Neural progenitor cell (in vitro differentiated cells): ENCODE measurements at regions not wholly inside any gene's neighbourhood (a gene's known extent, or its start where the extent isn't known, plus 50 kb on each side); places are given as distances from the start of the nearest gene placed in this dataset.
"Not testable (repeated sequence)": the region's sequence is repeated elsewhere in the genome, so short reads cannot be mapped to it uniquely, and the experiment has no call there.

ENCODE experiments used
- DNase-seq: peaks from one replicate; pipeline ENCODE4 v3.0.0-alpha.2; 2016; ENCODE audit warnings: low spot score
- H2AFZ ChIP-seq: fragments of 200-600 bp; sonication (generic); replicated peaks from 2 replicates; pipeline ENCODE4 v1.6.1; 2016; ENCODE audit warnings: antibody characterized with exemption
- H3F3A ChIP-seq: fragments of 200-600 bp; sonication (generic); 2 replicates; pipeline ENCODE4 v1.6.1; 2016; ENCODE audit warnings: antibody characterized with exemption, low read depth
- H3K27ac ChIP-seq: fragments of 200-600 bp; sonication (generic); 2 replicates; pipeline ENCODE4 v1.5.1; 2016; ENCODE audit warnings: mild to moderate bottlenecking
- H3K27me3 ChIP-seq: fragments of 200-600 bp; sonication (generic); 2 replicates; pipeline ENCODE4 v1.6.1; 2016; ENCODE audit warnings: mild to moderate bottlenecking, moderate library complexity
- H3K36me3 ChIP-seq: fragments of 200-600 bp; sonication (generic); 2 replicates; pipeline ENCODE4 v1.5.1; 2016
- H3K4me1 ChIP-seq: fragments of 200-600 bp; sonication (generic); 2 replicates; pipeline ENCODE4 v1.6.1; 2016; ENCODE audit warnings: mixed run types
- H3K4me2 ChIP-seq: fragments of 200-600 bp; sonication (generic); 2 replicates; pipeline ENCODE4 v1.6.1; 2016
- H3K4me3 ChIP-seq: fragments of 200-600 bp; sonication (generic); 2 replicates; pipeline ENCODE4 v1.5.1; 2016
- H3K79me2 ChIP-seq: fragments of 200-600 bp; sonication (generic); 2 replicates; pipeline ENCODE4 v1.6.1; 2016; ENCODE audit warnings: low read depth
- H3K9ac ChIP-seq: fragments of 200-600 bp; sonication (generic); 2 replicates; pipeline ENCODE4 v1.6.1; 2016
- H3K9me3 ChIP-seq: fragments of 200-600 bp; sonication (generic); 2 replicates; pipeline ENCODE4 v1.5.1; 2016; ENCODE audit warnings: low read depth
- H4K20me1 ChIP-seq: fragments of 200-600 bp; sonication (generic); 2 replicates; pipeline ENCODE4 v1.6.1; 2016; ENCODE audit warnings: low read depth
- H3K27ac Mint-ChIP-seq: 3 replicates; pipeline ENCODE4 v1.8.0; 2021; ENCODE audit warnings: mixed read lengths
- H3K27me3 Mint-ChIP-seq: 2 replicates; pipeline ENCODE4 v1.8.0; 2022; ENCODE audit warnings: low read depth, mild to moderate bottlenecking, inconsistent platforms, moderate library complexity, mixed read lengths; ENCODE audit not compliant: insufficient read depth
- H3K36me3 Mint-ChIP-seq: 3 replicates; pipeline ENCODE4 v1.8.0; 2021; ENCODE audit warnings: mixed read lengths
- H3K4me1 Mint-ChIP-seq: 3 replicates; pipeline ENCODE4 v1.8.0; 2021; ENCODE audit warnings: mixed read lengths
- H3K4me3 Mint-ChIP-seq: 3 replicates; pipeline ENCODE4 v1.8.0; 2021; ENCODE audit warnings: mild to moderate bottlenecking, moderate library complexity, mixed read lengths
- H3K9me3 Mint-ChIP-seq: 3 replicates; pipeline ENCODE4 v1.8.0; 2020; ENCODE audit warnings: mixed read lengths
- EZH2 ChIP-seq: fragments of 200-600 bp; sonication (generic); IDR thresholded peaks from 2 replicates; pipeline ENCODE4 v1.6.1; 2017; ENCODE audit warnings: antibody characterized with exemption, mild to moderate bottlenecking, moderate library complexity
- EZH2phosphoT487 ChIP-seq: fragments of 200-600 bp; sonication (generic); IDR thresholded peaks from 2 replicates; pipeline ENCODE4 v1.6.1; 2017; ENCODE audit warnings: antibody characterized with exemption
- TF ChIP-seq, protein P1 (sequence below): fragments of 200-600 bp; sonication (generic); IDR thresholded peaks from 2 replicates; pipeline ENCODE4 v1.5.1; 2017; ENCODE audit warnings: antibody characterized with exemption, mild to moderate bottlenecking

DNA sequence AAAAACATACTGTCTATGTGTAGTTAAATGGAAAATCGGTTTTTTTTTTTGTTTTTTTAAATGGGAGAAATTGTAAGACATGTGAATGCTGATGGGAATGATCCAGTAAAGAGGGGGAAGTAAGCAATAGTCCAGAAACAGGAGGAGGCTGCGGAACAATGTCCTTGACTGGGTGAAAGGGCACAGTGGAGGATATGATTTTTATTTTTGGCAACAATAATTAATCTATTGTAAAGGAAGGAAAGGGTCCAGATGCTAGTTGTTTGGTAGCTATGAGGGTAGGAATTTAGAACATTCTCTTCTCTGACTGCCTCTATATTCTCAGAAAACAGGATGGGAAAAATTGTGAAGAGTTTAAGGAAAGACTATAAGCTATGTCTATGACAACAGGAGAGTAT is 76.6 kb downstream of the RPL10L start:
- Histone ChIP-seq H3K4me1 (no peaks in the 10 kb centered on the region), H3K4me2 (no peak overlapping the region), H3K9ac (no peak overlapping the region), H3K27ac (no peak overlapping the region), H2AFZ (no peak overlapping the region), H4K20me1 (no peaks in the 10 kb centered on the region), H3K36me3 (no peaks in the 10 kb centered on the region), H3K4me3 (no peak overlapping the region), H3F3A (no peaks in the 10 kb centered on the region), H3K27me3 (no peaks in the 10 kb centered on the region), H3K79me2 (no peaks in the 10 kb centered on the region), H3K9me3 (no peaks in the 10 kb centered on the region)
- Mint-ChIP-seq H3K4me3 (no peak overlapping the region), H3K27ac (no peak overlapping the region), H3K27me3 (no peaks in the 10 kb centered on the region), H3K9me3 (peaks cover 3% of the 10 kb centered on the region), H3K4me1 (no peaks in the 10 kb centered on the region), H3K36me3 (no peaks in the 10 kb centered on the region)
- DNase-seq: no peak
- TF ChIP-seq EZH2phosphoT487 (no peak), EZH2 (no peak)
- TF ChIP-seq, protein P1, sequence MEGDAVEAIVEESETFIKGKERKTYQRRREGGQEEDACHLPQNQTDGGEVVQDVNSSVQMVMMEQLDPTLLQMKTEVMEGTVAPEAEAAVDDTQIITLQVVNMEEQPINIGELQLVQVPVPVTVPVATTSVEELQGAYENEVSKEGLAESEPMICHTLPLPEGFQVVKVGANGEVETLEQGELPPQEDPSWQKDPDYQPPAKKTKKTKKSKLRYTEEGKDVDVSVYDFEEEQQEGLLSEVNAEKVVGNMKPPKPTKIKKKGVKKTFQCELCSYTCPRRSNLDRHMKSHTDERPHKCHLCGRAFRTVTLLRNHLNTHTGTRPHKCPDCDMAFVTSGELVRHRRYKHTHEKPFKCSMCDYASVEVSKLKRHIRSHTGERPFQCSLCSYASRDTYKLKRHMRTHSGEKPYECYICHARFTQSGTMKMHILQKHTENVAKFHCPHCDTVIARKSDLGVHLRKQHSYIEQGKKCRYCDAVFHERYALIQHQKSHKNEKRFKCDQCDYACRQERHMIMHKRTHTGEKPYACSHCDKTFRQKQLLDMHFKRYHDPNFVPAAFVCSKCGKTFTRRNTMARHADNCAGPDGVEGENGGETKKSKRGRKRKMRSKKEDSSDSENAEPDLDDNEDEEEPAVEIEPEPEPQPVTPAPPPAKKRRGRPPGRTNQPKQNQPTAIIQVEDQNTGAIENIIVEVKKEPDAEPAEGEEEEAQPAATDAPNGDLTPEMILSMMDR: no peak

DNA sequence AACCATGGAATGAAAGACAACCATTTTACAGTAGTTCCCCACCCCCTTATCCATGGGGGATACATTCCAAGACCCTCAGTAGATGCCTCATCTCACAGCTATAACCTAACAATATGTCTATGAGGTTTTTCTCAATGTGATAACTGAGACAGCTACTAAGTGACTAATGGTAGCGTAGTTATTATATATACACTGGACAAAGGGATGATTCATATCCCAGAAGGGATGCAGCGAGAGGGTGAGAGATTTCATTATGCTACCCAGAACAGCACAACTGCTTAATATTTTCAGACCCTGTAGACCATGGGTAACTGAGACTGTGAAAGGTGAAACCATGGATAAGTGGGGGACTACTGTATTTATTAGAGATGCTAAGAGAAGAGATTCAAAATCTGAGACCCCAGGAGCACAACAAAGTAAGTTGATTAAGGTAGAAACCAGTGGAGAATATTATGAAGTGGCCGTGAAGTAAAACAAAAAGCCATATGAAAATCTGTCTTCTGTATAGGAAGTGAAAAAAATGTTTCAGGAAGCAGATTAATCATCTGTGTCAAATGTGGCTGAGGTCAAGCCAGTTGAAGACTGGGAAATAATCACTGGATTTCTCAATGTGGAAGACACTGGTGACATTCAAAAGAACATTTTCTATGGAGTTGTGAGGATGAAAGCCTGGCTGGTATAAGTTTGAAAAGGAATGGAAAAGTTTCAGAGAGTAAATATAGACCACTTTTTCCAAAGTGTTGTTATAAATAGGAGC is 77.2 kb downstream of the RPL10L start:
- no peaks in the 10 kb centered on the region for H3K27me3 ChIP-seq
- H3K27me3 Mint-ChIP-seq: no peaks in the 10 kb centered on the region
- no peaks in the 10 kb centered on the region for H4K20me1 ChIP-seq
- no peak for DNase-seq
- H3K79me2 ChIP-seq: no peaks in the 10 kb centered on the region
- H3K4me3 Mint-ChIP-seq: no peak overlapping the region
- peaks cover 3% of the 10 kb centered on the region for H3K9me3 Mint-ChIP-seq
- no peak overlapping the region for H2AFZ ChIP-seq
- H3K4me1 ChIP-seq: no peaks in the 10 kb centered on the region
- H3K27ac ChIP-seq: no peak overlapping the region
- H3K9me3 ChIP-seq: no peaks in the 10 kb centered on the region
- no peaks in the 10 kb centered on the region for H3K36me3 ChIP-seq
- no peak overlapping the region for H3K4me2 ChIP-seq
- H3K36me3 Mint-ChIP-seq: no peaks in the 10 kb centered on the region
- TF ChIP-seq EZH2phosphoT487: no peak
- no peak overlapping the region for H3K27ac Mint-ChIP-seq
- H3K9ac ChIP-seq: no peak overlapping the region
- H3K4me3 ChIP-seq: no peak overlapping the region
- H3F3A ChIP-seq: no peaks in the 10 kb centered on the region
- no peaks in the 10 kb centered on the region for H3K4me1 Mint-ChIP-seq

DNA sequence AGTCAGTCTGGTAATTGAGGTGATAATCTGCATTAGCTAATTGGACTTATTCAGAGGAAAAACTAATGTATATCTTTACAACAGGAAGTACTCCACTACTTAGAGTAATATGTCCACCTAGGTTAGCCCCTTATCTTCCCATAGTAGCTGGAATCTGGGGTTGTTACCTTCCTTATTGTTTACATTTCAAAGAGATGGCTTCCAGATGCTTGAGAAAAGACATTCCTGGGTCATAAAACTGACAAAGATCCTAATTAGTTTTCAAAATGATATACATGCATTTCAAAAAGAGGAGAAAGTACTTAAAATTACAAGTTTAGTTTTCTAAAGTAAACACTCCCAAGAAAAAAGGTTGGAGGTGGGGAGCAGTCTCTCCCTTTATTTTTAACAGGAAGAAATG is 78.1 kb downstream of the RPL10L start:
- Mint-ChIP-seq H3K4me3 (no peak overlapping the region), H3K4me1 (no peaks in the 10 kb centered on the region), H3K27ac (no peak overlapping the region), H3K36me3 (no peaks in the 10 kb centered on the region), H3K27me3 (no peaks in the 10 kb centered on the region), H3K9me3 (peaks cover 3% of the 10 kb centered on the region)
- Histone ChIP-seq H3K4me2 (no peak overlapping the region), H3K27ac (no peak overlapping the region), H3K79me2 (no peaks in the 10 kb centered on the region), H3K9me3 (no peaks in the 10 kb centered on the region), H3K9ac (no peak overlapping the region), H3K4me3 (no peak overlapping the region), H3K27me3 (no peaks in the 10 kb centered on the region), H3K4me1 (no peaks in the 10 kb centered on the region), H2AFZ (no peak overlapping the region), H4K20me1 (no peaks in the 10 kb centered on the region), H3K36me3 (no peaks in the 10 kb centered on the region), H3F3A (no peaks in the 10 kb centered on the region)
- TF ChIP-seq EZH2phosphoT487: no peak
- no peak for DNase-seq

DNA sequence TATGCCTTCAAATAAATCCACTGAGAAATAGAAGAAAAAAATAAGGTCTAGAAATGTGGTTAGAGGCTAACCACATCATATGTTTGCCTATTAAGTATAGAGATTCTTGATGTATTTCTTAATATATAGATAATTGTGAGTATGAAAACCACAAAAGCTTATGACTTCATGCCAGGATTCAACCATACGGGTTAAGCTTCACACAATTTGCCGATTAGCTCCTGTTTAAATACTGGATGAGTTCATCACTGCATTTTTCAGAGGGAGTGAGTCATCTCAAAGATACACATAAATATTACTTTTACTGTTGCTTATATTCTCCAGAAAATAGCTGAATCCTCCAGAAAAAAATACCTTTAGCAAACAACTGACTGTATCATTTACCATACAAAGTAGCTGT is 79.6 kb downstream of the RPL10L start:
- Mint-ChIP-seq H3K36me3 (no peaks in the 10 kb centered on the region), H3K27ac (no peak overlapping the region), H3K4me3 (no peak overlapping the region), H3K9me3 (peaks cover 3% of the 10 kb centered on the region), H3K27me3 (no peaks in the 10 kb centered on the region), H3K4me1 (no peaks in the 10 kb centered on the region)
- TF ChIP-seq EZH2 (no peak), EZH2phosphoT487 (no peak)
- TF ChIP-seq, protein P1: no peak
- Histone ChIP-seq H3K79me2 (no peaks in the 10 kb centered on the region), H3F3A (no peaks in the 10 kb centered on the region), H3K4me3 (no peak overlapping the region), H4K20me1 (no peaks in the 10 kb centered on the region), H3K9me3 (no peaks in the 10 kb centered on the region), H3K27me3 (no peaks in the 10 kb centered on the region), H3K36me3 (no peaks in the 10 kb centered on the region), H3K9ac (no peak overlapping the region), H3K4me2 (no peak overlapping the region), H2AFZ (no peak overlapping the region), H3K4me1 (no peaks in the 10 kb centered on the region), H3K27ac (no peak overlapping the region)
- DNase-seq: no peak

DNA sequence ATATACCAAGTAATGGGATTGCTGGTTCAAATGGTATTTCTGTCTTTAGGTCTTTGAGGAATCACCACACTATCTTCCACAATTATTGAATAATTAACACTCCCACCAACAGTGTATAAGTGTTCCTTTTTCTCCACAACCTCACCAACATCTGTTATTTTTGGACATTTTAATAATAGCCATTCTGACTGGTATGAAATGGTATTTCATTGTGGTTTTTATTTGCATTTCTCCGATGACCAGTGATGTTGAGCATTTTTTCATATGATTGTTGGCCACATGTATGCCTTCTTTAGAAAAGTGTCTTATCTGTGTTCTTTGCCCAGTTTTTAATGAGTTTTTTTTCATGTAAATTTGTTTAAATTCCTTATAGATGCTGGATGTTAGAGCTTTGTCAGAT is 83.4 kb downstream of the RPL10L start:
- H3K9me3 Mint-ChIP-seq, H3K36me3 Mint-ChIP-seq, H3K27ac ChIP-seq, H3K9ac ChIP-seq, H3K4me1 Mint-ChIP-seq, H4K20me1 ChIP-seq, H2AFZ ChIP-seq, H3K4me3 ChIP-seq, H3K36me3 ChIP-seq, H3K27me3 ChIP-seq, H3K4me3 Mint-ChIP-seq, H3K4me1 ChIP-seq, H3K4me2 ChIP-seq, DNase-seq, H3F3A ChIP-seq, H3K79me2 ChIP-seq, H3K27me3 Mint-ChIP-seq, H3K9me3 ChIP-seq, H3K27ac Mint-ChIP-seq: not testable (repeated sequence)
